COR-L47 (cell line): ENCODE measurements at regions not wholly inside any gene's neighbourhood (a gene's known extent, or its start where the extent isn't known, plus 50 kb on each side); places are given as distances from the start of the nearest gene placed in this dataset.
"Not testable (repeated sequence)": the region's sequence is repeated elsewhere in the genome, so short reads cannot be mapped to it uniquely, and the experiment has no call there.

Source experiments
- DNase-seq: peaks from one replicate; lab custom pipeline; 2025; lab: John Stamatoyannopoulos, UW

GRCh38 chr5:156052656-156053055 lies 274.3 kb upstream of the SGCD start:
- DNase-seq, result no peak

- DNase-seq, result no peak
These were observed 273.9 kb upstream of the SGCD start for GRCh38 chr5:156053056-156053455.

GRCh38 chr5:156076912-156077311 lies 250.1 kb upstream of the SGCD start:
- DNase-seq, result no peak

GRCh38 chr5:156087577-156088110 lies 239.3 kb upstream of the SGCD start:
- DNase-seq, result no peak

- not testable (repeated sequence) for DNase-seq
These were observed 236.7 kb upstream of the SGCD start for GRCh38 chr5:156089955-156090940.

- DNase-seq, result no peak
These were observed 233.9 kb upstream of the SGCD start for GRCh38 chr5:156093024-156093423.

GRCh38 chr5:156094001-156094400 lies 233.0 kb upstream of the SGCD start:
- no peak for DNase-seq

GRCh38 chr5:156095709-156096241 lies 231.2 kb upstream of the SGCD start:
- DNase-seq, result no peak

GRCh38 chr5:156096259-156096658 lies 230.7 kb upstream of the SGCD start:
- DNase-seq, result no peak

GRCh38 chr5:156103155-156103885 lies 223.6 kb upstream of the SGCD start:
- no peak for DNase-seq

GRCh38 chr5:156109317-156110023 lies 217.5 kb upstream of the SGCD start:
- DNase-seq, result no peak

- no peak for DNase-seq
These were observed 207.3 kb upstream of the SGCD start for GRCh38 chr5:156119692-156120091.

GRCh38 chr5:156120777-156121176 lies 206.2 kb upstream of the SGCD start:
- no peak for DNase-seq

- no peak for DNase-seq
These were observed 205.7 kb upstream of the SGCD start for GRCh38 chr5:156121234-156121633.

- no peak for DNase-seq
These were observed 205.1 kb upstream of the SGCD start for GRCh38 chr5:156121882-156122281.

- DNase-seq, result no peak
These were observed 202.3 kb upstream of the SGCD start for GRCh38 chr5:156124708-156125107.

- DNase-seq, result no peak
These were observed 201.8 kb upstream of the SGCD start for GRCh38 chr5:156125118-156125517.

GRCh38 chr5:156126716-156127115 lies 200.2 kb upstream of the SGCD start:
- no peak for DNase-seq

GRCh38 chr5:156128026-156128425 lies 198.9 kb upstream of the SGCD start:
- no peak for DNase-seq

GRCh38 chr5:156134216-156134615 lies 192.7 kb upstream of the SGCD start:
- DNase-seq, result no peak

GRCh38 chr5:156135531-156135930 lies 191.4 kb upstream of the SGCD start:
- DNase-seq, result no peak
